ENCODE measurements at regions not wholly inside any gene's neighbourhood (a gene's known extent, or its start where the extent isn't known, plus 50 kb on each side); places are given as distances from the start of the nearest gene placed in this dataset.

- TF ChIP-seq ZC3H10 (CRISPR knock-in tag; IDR thresholded peaks at IDR 0.05) (no peak), ZFP3 (CRISPR knock-in tag; IDR thresholded peaks at IDR 0.05) (no peak), POU6F1 (CRISPR knock-in tag; IDR thresholded peaks at IDR 0.05; ENCODE audit: borderline replicate concordance, low read depth) (no peak), SNAI2 (CRISPR knock-in tag; IDR thresholded peaks at IDR 0.05) (no peak), ISL1 (CRISPR knock-in tag; IDR thresholded peaks at IDR 0.05) (no peak), ZNF8 (CRISPR knock-in tag; IDR thresholded peaks at IDR 0.05) (no peak), BACH2 (CRISPR knock-in tag; IDR thresholded peaks at IDR 0.05; ENCODE audit: borderline replicate concordance) (no peak), OSR1 (CRISPR knock-in tag; IDR thresholded peaks at IDR 0.05) (no peak), PPARA (CRISPR knock-in tag; IDR thresholded peaks at IDR 0.05; ENCODE audit: borderline replicate concordance) (no peak), ZNF565 (CRISPR knock-in tag; conservative IDR thresholded peaks at IDR 0.05; ENCODE audit: low read depth) (no peak), PATZ1 (CRISPR knock-in tag; IDR thresholded peaks at IDR 0.05; ENCODE audit: borderline replicate concordance) (no peak), ARNTL (CRISPR knock-in tag; IDR thresholded peaks at IDR 0.05; ENCODE audit: borderline replicate concordance, low read depth) (no peak), RARB (CRISPR knock-in tag; IDR thresholded peaks at IDR 0.05) (no peak), ZFP30 (CRISPR knock-in tag; IDR thresholded peaks at IDR 0.05) (no peak), ESRRG (CRISPR knock-in tag; IDR thresholded peaks at IDR 0.05) (no peak), GLIS3 (CRISPR knock-in tag; IDR thresholded peaks at IDR 0.05) (no peak), CSDC2 (CRISPR knock-in tag; IDR thresholded peaks at IDR 0.05) (no peak), TSHZ2 (CRISPR knock-in tag; IDR thresholded peaks at IDR 0.05) (no peak)
- ATAC-seq = no peak
Measured at GRCh38 chr4:129602447-129602846, 506.5 kb downstream of the C4orf33 start.

DNA sequence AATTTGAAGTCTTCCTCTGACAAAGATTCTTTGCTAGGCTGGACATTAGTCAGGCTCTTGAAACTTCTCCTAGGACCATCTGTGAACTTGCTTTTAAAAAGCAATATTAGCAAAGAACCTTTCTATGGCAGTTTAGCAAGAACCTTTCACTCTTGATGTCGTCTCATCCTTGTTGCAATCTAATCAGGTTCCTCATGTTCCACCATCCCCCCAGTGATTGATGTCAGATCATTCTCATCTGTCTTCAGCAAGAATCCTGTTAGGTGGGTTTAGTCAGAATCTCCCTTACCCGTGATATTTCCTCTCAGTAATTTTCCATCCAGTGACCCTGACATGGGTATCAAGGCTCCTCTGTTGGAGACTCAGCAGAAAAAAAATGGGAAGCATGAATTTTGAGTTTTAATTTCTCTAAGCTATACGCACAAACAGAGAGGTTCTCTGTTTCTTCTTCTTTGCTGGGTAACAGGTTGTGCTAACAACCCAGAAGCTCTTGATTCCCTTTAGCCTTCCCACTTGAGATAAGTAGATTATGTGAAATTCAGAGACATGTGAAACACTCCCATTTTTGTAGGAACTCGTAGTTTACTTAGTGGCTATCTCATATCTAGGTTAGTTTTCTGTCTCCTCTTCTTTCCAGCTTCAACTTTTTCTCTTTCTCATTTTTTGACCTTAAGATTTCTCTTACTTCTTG, 507.4 kb downstream of the C4orf33 start:
- TF ChIP-seq TCF4 (CRISPR knock-in tag; IDR thresholded peaks at IDR 0.05; ENCODE audit: borderline replicate concordance) = no peak
- TF ChIP-seq, protein P1, sequence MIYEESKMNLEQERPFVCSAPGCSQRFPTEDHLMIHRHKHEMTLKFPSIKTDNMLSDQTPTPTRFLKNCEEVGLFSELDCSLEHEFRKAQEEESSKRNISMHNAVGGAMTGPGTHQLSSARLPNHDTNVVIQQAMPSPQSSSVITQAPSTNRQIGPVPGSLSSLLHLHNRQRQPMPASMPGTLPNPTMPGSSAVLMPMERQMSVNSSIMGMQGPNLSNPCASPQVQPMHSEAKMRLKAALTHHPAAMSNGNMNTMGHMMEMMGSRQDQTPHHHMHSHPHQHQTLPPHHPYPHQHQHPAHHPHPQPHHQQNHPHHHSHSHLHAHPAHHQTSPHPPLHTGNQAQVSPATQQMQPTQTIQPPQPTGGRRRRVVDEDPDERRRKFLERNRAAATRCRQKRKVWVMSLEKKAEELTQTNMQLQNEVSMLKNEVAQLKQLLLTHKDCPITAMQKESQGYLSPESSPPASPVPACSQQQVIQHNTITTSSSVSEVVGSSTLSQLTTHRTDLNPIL (CRISPR knock-in tag; IDR thresholded peaks at IDR 0.05; ENCODE audit: low read depth) = no peak
- no peak for TF ChIP-seq OSR1 (CRISPR knock-in tag; IDR thresholded peaks at IDR 0.05)
- TF ChIP-seq RARB (CRISPR knock-in tag; IDR thresholded peaks at IDR 0.05) = no peak
- no peak for TF ChIP-seq CSDC2 (CRISPR knock-in tag; IDR thresholded peaks at IDR 0.05)
- TF ChIP-seq GLIS3 (CRISPR knock-in tag; IDR thresholded peaks at IDR 0.05) = no peak
- no peak for TF ChIP-seq ARNTL (CRISPR knock-in tag; IDR thresholded peaks at IDR 0.05; ENCODE audit: borderline replicate concordance, low read depth)
- no peak for TF ChIP-seq POU6F1 (CRISPR knock-in tag; IDR thresholded peaks at IDR 0.05; ENCODE audit: borderline replicate concordance, low read depth)
- TF ChIP-seq ZC3H10 (CRISPR knock-in tag; IDR thresholded peaks at IDR 0.05) = no peak
- TF ChIP-seq SNAI2 (CRISPR knock-in tag; IDR thresholded peaks at IDR 0.05) = no peak
- no peak for TF ChIP-seq ESRRG (CRISPR knock-in tag; IDR thresholded peaks at IDR 0.05)
- no peak for TF ChIP-seq ZFP30 (CRISPR knock-in tag; IDR thresholded peaks at IDR 0.05)
- TF ChIP-seq ZNF8 (CRISPR knock-in tag; IDR thresholded peaks at IDR 0.05) = no peak
- TF ChIP-seq ZFP3 (CRISPR knock-in tag; IDR thresholded peaks at IDR 0.05) = no peak
- TF ChIP-seq ZNF565 (CRISPR knock-in tag; conservative IDR thresholded peaks at IDR 0.05; ENCODE audit: low read depth) = no peak
- no peak for ATAC-seq
